Bone marrow (tissue), 2 donors: ENCODE measurements at regions not wholly inside any gene's neighbourhood (a gene's known extent, or its start where the extent isn't known, plus 50 kb on each side); places are given as distances from the start of the nearest gene placed in this dataset.
"Not testable (repeated sequence)": the region's sequence is repeated elsewhere in the genome, so short reads cannot be mapped to it uniquely, and the experiment has no call there.

Experiments used
- DNase-seq, 2 donors: peaks; one replicate each; lab custom pipeline; 2025; lab: John Stamatoyannopoulos, UW

DNA sequence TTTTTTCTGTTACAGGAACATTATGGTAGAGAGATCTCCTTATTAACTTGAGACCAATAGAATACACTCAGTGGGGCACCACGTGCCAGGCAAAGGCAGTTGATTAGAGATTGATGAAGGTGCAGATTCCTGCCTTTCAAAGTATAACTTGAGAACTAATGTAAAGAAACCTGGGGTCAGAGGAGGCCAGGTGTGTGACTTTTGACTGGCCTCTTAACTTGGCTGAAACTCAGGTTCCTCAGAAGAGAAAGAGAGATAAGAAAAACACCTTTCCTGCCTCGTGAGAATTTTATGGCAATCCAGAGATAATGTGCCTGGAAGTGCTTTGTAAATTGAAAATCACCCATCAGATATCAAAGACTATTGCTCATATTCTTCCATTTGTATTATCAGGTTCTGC, 110.7 kb upstream of the GZMB start:
- DNase-seq = no peak

DNA sequence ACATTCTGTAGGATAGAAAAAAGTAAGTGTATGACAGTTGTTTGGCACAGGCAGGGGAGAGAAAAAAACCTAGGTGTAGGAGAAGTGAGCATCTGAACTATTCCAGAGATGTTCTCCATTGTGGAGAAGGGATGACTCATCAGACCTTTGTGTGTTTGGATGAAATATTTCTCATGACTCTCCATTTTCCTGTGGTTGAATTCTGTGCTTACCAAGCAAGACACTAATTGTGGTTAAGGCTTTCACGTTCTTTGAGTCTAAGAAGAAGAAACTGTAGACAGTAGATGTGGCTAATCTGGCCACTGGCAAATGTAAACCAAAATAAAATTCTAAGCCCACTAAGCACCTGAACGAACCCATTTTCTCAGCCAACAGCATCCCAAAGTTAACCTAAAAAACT, 107.9 kb upstream of the GZMB start:
- DNase-seq = no peak

DNA sequence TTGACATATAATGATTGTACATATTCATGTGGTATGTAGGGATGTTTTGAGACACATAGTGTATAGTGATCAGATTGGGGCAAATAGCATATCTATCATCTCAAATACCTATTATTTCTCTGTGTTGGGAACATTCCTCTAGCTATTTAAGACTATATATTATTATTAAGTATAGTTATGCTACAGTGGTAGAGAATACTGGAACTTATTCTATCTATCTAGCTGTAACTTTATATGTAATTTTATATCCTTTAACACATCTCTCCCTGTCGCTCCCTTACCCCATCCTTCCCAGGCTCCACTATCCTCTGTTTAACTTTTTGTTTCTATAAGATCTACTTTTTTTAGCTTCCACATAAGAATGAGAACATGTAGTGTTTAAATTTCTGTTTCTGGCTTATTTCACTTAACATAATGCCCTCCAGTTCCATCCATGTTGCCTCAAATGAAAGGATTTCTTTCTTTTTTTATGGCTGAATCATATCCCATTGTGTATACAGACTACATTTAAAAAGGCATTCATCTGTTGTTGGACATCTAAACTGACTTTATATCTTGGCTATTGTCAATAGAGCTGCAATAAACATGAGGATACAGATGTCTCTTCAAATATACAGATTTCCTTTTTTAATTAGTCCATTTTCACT, 102.1 kb upstream of the GZMB start:
- DNase-seq = no peak

DNA sequence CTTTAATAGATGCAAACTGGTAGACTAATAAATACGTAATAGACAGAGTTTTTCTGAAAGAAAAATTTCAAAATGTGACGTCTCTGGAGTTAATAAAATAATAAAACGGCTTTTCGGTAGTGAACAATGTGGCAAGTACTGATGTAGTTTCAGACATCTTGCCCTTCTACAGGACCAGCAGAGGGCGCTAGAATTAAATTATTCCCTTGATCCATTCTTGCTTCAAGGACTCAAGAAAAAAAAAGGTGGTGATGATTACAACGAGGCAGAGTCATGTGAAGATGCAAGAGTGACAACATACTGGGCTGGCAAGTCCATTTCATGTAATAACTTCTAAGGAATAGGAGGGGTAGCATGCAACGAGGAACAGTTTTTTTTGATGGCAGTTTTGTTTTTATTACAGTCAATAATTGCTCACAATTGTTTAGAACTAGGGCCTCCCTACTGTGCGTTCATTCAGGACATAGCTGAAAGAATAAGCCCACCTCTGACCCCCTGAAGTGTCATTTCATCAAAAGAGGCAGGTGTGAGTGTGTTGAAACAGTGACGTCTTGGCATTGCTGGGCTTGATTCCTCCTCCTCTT, 101.0 kb upstream of the GZMB start:
- DNase-seq = peak in 1 of 2 donors; percentile 7

DNA sequence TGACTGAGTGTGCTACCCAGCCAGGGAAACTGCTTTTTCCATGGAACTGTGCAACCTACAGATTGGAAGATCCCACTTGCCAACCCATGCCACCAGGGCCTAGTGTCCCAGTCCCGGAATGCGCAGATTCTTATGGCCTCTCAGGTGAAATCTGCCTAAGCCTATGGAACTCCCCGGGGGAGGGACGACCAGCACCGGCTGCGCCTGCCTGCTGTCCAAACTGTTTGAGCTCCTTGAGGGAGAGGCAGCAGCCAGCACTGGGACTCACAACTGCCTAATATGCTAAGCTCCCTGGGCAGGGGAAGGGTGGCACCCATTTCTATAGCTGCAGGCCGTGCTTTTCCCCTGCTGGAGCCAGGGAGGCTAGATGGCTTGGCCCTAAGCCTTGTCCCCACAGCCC, 92.5 kb upstream of the GZMB start:
- no peak for DNase-seq

DNA sequence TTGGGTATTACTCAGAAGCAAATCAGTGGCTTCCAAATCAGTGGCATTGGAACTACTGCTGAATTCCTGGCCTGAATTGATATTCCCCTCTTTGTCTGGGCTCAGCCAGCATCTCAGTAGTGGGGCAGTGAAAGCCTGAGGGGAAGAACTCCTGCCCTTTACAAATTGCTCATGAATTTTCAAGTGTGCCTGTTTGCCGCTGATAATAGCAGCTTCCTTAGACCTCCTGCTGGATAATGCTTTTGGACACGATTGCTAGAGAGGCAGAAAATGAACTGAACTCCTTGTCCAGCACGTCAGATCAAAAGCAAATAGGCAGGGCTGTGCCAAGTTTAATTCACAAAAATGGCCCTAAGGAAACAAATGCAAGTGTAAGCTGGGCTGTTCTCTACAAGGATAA, 91.3 kb upstream of the GZMB start:
- no peak for DNase-seq

DNA sequence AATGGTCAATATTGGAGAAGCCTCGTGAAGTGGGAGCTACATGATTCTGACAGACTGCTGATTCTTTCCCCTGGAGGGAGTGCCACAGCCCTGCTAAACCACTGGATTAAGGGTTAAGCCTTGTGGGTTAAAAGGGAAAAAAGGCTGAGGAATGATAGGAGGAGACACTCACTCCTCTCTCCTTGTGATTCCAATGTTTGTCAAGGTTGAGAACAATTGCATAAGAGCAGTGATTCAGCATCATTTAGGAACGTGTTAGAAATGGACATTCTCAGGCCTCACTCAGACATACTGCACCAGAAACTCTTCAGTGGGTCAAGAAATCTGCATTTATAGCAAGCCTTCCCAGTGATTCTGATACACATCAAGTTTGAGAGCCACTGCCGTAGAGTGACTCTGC, 87.8 kb upstream of the GZMB start:
- DNase-seq = no peak

DNA sequence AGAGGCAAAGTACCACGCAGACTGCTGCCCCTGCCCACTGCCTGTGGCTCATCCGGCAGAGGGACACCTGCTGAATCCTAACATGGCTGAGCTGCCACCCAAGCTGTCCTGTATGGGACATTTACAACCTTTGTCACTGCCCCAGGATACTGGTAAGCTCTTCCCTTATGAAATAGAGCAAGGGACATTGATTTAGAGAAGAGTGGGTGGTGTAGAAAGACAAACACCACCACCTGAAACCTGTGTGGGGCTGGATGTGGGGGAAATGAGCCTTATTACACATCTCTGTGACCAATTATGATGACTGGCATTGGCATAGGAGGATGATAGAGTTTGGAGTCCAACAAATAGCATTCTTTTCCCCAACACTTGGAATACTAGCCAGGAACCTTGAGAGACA, 81.2 kb upstream of the GZMB start:
- DNase-seq = no peak

DNA sequence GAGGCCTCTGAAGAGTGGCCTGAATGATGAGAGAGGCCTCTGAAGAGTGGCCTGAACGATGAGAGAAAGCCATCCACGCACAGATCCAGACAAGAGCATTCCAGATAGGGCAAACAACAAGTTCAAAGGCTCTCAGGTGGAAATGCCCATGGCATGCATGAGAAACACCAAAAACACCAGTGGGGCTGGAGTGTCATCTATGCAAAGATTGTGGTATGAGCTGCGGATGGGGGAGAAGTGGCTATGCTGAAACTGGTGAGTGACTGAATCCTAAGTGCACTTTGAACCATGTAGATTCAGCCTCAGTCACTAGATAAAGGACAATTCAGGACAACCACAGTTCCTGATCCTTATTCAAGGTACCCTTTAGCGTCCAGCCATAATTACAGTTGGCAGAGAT, 79.4 kb upstream of the GZMB start:
- DNase-seq = no peak

DNA sequence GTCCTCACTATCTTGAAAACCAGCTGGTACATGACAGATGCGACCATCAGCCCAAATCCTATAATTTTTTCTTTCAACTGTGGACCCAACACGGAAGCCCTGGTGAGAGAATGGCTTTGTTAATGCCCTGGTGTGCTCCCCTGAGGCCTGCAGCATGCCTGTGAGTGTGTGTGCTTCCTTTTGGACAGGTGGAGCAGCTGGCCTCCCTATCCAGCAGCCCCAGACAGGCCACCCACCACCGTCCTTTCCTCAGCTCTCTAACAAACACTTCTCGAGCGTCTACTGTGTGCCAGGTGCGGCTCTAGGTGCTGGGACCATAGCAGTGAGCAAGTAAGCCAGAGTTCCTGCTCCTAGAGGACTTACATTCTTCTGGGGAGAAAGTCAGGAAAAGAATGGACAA, 78.9 kb upstream of the GZMB start:
- DNase-seq = no peak

DNA sequence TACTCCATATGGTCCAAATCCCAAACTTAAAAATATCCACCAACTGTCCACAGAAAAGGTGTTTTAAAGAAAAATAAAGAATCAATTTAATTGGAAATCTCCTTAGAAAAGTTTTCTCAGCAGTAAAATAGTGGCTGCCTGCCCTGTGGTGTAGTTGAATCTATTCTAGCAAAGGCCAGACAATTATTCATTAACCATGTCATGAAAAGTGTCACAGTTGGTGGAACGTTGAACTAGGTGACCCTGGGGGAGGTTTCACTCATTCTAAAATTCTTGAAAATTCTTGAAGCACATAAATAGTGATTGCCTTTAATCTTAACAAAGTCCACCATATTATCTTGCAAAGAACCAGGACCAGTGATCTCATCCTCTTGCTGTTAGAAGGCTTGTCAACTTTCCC, 78.4 kb upstream of the GZMB start:
- DNase-seq = no peak

DNA sequence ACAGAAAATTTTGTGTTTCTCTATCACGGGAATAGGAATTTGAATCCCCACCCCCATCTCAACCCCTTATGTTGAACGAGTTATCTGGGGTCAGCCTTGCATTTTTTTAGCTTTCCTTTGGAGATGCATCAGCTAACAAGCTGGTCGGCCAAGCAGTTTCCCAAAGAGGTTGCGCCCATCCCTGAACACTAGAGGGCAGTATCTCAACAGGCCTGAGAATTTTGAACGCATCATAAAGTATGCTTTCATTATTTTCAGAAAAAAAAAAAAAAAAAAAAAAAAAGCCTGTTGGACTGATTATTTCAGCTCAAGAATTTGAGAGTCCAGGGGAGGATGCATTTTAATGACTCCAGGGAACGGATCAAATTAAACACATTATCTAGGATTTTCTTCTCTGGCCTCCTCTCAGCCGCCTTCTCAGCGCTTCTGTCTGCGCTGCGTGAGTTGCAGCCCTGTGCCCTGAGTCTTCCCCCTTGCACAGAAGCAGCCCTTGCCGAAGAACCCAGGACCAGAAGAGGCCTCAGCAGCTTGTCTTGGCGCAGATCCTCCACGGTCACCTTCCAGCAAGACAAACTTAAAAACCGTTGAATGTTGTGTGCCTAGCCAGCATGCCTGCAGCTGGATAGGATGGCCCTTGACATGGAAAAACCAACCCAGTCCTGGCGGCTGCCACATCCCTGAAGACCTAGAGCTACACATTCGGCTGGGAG, 76.6 kb upstream of the GZMB start:
- peak in 1 of 2 donors; percentile 31 for DNase-seq

DNA sequence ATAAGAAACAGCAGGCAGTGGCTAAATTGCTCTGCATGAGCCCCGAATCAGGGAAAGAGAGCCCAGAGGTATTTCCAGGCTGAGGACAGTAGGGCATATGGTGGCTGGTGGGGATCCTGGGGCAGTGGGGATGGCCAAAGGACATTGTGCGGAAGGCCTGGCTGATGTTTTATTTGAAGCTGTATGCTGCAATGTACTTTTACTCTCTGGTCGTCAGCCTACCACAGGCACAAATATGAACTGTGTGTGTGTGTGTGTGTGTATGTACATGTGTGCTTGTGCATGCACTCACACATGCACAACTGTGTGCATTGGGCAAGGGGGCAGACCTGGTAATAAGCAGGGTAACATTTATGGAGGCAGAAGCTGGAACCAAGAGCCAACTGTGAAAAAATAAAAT, 74.7 kb upstream of the GZMB start:
- DNase-seq = no peak

DNA sequence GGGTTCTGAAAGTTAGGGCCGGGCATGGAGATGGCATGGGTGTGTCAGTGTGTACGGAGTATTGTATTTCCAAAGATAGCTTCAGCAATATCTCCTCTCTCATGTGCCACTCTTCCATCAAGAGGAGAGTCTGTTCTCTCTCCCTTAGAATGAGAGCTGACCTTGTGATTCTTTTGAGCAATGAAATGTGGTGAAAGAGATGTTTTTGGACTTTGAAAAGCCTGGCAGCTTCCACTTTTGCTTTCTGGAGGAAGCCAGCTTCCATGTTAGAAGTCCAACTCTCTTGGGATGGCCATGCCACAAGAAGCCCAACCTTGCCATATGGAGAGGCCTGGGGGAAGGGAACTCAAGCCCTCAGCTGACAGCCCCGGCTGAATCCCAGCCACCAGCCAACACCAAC, 72.4 kb upstream of the GZMB start:
- no peak for DNase-seq

DNA sequence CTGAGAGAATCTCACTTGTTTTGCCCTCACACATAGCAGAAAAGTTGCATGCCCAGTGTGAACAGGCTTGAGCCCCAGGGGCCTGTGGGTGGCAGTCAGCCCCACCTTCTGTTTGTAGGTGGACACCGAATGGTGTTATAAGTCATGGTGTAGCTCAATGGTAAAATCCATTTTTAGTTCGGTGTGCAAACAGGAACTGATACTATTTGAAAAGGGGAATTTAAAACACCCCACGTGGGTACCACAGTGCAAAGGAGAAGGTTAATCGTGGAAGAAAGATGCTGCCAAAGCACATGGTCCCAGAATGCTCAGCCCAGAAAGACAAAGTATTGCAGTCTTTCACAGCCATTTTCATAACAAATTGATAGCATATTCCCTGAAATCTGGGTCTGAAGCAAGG, 71.8 kb upstream of the GZMB start:
- no peak for DNase-seq

DNA sequence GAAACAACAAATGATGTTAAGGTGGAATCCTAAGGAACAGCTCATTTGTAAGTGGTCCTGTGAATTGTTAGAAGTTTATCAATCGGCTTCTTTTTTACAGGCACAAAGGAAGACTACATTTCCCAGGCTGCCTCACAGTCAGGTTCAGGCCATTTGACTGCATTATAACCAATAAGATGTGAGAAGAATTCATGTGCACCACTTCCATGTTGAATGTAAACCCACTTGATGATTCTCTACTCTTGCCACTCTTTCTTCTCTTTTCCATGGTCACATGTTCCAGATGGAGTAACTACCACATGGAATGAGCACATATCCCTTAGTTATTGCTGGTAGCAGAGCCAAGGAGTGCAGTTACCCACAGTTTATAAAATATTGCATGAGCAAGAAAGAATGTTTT, 67.1 kb upstream of the GZMB start:
- DNase-seq = no peak

DNA sequence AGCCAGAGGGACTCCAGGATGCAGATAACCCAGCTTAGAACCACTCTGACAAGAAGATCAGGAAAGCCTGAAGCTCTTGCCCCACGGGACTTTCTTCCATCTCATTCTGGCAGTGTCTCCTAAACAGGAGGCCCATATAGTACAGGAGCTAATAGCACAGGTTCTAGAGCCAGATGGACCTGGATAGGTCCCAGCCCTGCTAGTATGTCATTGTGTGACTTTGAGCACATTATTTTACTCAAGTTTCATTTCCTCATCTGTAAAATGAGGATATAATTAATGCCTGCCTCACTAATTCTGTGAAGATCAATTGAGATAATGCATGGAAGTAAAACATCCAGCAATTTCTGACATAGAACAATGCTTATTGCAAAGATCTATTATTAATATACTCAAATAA, 66.5 kb upstream of the GZMB start:
- DNase-seq = no peak

DNA sequence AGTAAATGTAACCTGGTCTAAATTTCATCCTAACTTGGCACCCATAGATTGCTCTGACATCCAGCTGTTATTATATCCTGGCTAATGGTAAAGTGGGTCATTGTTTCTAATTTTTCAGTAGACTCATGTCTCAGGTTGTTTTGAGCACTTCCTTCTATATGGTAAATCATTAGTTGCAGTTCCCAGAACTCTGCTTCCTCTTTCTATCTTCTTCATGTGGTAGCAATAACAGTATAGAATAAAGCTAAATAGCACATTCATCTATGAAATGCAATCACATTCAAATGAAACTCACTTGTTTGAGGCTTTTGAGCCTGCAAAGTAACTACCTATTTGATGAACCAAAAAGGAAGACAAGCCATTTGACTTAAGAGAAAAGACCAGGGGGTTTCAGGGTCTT, 65.1 kb upstream of the GZMB start:
- DNase-seq = peak in 1 of 2 donors; percentile 31

DNA sequence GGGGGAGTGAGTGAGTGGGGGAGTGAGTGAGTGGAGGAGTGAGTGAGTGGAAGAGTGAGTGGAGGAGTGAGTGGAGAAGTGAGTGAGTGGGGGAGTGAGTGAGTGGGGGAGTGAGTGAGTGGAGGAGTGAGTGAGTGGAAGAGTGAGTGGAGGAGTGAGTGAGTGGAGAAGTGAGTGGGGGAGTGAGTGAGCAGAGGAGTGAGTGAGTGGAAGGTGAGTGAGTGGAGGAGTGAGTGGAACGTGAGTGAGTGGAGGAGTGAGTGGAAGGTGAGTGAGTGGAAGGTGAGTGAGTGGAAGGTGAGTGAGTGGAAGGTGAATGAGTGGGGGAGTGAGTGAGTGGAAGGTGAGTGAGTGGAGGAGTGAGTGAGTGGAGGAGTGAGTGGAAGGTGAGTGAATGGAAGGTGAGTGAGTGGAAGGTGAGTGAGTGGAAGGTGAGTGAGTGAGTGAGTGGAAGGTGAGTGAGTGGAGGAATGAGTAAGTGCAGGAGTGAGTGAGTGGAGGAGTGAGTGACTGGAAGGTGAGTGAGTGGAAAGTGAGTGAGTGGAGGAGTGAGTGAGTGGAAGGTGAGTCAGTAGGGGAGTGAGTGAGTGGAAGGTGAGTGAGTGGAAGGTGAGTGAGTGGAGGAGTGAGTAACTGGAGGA, 62.4 kb upstream of the GZMB start:
- not testable (repeated sequence) for DNase-seq

DNA sequence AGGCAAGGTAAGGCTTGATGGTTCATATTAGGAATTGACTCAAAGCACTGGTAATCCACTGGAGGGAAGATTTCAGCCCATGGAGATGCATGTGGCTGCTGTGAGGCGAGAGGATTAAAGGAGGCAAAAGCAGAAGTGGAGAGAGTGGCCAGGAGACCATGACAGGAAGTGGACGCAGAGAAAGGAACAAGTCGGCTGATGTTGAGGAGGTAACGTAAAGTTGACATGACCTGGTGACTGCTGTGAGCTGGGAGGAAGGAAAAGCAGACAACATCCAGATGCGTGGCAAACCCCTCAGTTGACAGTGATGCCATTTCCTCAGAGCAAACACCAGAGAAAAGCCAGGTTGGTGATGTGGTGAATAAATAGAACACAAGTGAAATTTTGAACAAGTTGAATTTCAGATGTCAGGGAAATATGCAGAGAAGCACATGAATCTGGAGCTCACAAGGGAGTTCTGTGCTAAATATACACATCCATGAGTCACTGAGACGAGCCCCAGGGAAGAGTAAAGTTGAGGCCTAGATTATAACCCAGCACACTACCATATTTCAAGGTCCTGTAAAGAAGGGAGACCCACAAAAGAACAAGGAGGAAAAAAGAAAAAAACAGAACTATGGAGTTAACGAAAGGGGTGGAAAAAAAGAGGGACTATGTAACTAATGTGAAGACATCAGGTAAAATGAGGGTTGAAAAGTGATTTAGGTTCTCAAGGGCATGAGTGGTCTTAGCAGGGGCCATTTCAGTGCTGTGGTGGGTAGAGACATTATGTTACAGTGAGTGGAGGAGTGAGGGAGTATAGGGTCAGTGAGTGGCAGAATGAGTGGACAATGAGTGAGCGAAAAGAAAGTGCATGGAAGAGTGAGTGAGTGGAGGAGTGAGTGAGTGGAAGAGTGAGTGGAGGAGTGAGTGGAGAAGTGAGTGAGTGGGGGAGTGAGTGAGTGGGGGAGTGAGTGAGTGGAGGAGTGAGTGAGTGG, 61.6 kb upstream of the GZMB start:
- peak in 1 of 2 donors; percentile 78 for DNase-seq

DNA sequence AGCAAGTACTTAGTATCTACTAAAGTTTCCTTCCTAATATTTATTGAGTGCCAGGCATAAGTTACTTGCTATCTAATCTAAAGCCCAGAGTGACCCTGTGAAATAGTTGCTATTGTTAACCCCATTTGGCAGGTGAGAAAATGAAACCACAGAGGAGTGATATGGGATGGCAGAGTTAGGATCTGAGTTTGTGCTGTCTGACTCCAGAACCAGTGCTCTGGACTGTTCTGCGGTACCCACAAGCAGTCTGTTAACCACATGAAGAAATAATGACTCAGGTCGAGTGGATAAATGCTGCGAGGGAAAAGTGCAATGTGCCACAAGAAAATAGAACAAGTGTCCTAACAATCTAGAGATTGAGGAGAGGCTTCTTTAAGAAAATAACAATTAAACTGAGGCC, 60.7 kb upstream of the GZMB start:
- DNase-seq = no peak

DNA sequence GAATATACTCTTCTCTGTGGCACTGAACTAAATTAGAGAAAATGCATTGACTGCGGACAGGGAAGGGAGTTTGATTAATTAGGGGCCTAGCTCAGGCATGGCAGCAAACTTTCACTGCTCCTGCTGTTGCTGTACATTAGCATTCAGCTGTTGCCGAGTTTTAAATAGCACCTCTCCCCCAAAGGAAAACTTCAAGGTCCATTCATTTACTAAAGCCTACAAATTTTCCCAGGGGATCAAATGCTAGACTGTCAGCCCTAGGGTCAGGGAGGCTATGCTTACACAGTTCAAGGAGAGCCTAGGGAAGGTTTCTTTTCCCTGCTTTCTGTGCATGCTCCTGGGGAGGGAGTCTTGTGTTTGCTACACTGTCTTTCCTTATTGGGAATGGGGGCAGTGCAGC, 60.0 kb upstream of the GZMB start:
- no peak for DNase-seq
